ACC112 (cell line): ENCODE measurements at regions not wholly inside any gene's neighbourhood (a gene's known extent, or its start where the extent isn't known, plus 50 kb on each side); places are given as distances from the start of the nearest gene placed in this dataset.
A peak's percentile ranks its signal among the peaks of the same experiment; 100 is the strongest.

Experiments used
- H2AFZ ChIP-seq: fragments of 200-600 bp; sonication (generic); one replicate; pipeline ENCODE4 v1.6.0; 2017; ENCODE audit warnings: antibody characterized with exemption, low read length; ENCODE audit not compliant: unreplicated experiment
- H3K27ac ChIP-seq: fragments of 200-600 bp; sonication (generic); 2 replicates; pipeline ENCODE4 v1.5.1; 2014; ENCODE audit warnings: low read depth, mild to moderate bottlenecking, antibody characterized with exemption, low read length, moderate library complexity
- H3K27me3 ChIP-seq: fragments of 200-600 bp; sonication (generic); 2 replicates; pipeline ENCODE4 v1.6.1; 2014; ENCODE audit warnings: mild to moderate bottlenecking, antibody characterized with exemption, low read length, moderate library complexity, mixed read lengths; ENCODE audit not compliant: insufficient read depth
- H3K36me3 ChIP-seq: fragments of 200-600 bp; sonication (generic); 2 replicates; pipeline ENCODE4 v1.6.1; 2016; ENCODE audit warnings: mild to moderate bottlenecking, antibody characterized with exemption, low read length, moderate library complexity, mixed read lengths; ENCODE audit not compliant: insufficient read depth
- H3K4me1 ChIP-seq: fragments of 200-600 bp; sonication (generic); one replicate; pipeline ENCODE4 v1.6.1; 2016; ENCODE audit warnings: low read length, mixed read lengths; ENCODE audit not compliant: insufficient read depth, unreplicated experiment, control insufficient read depth
- H3K4me3 ChIP-seq: fragments of 200-600 bp; sonication (generic); 2 replicates; pipeline ENCODE4 v1.5.1; 2014; ENCODE audit warnings: mild to moderate bottlenecking, low read depth, low read length
- H3K79me2 ChIP-seq: fragments of 200-600 bp; sonication (generic); one replicate; pipeline ENCODE4 v1.6.0; 2016; ENCODE audit warnings: low read length; ENCODE audit not compliant: control insufficient read depth, unreplicated experiment, insufficient read depth

GRCh38 chr1:81208441-81208840, 592.3 kb upstream of the ADGRL2 start:
- H2AFZ ChIP-seq: no peak overlapping the region
- no peak overlapping the region for H3K4me3 ChIP-seq
- H3K27me3 ChIP-seq: no peaks in the 10 kb centered on the region
- no peak overlapping the region for H3K27ac ChIP-seq
- H3K36me3 ChIP-seq: no peaks in the 10 kb centered on the region
- H3K79me2 ChIP-seq: no peaks in the 10 kb centered on the region
- H3K4me1 ChIP-seq: no peaks in the 10 kb centered on the region

GRCh38 chr1:81205956-81206355, 594.8 kb upstream of the ADGRL2 start:
- Histone ChIP-seq H2AFZ (no peak overlapping the region), H3K27me3 (no peaks in the 10 kb centered on the region), H3K4me1 (no peaks in the 10 kb centered on the region), H3K36me3 (no peaks in the 10 kb centered on the region), H3K27ac (no peak overlapping the region), H3K4me3 (no peak overlapping the region), H3K79me2 (no peaks in the 10 kb centered on the region)

- Histone ChIP-seq H2AFZ (no peak overlapping the region), H3K79me2 (no peaks in the 10 kb centered on the region), H3K36me3 (no peaks in the 10 kb centered on the region), H3K27ac (no peak overlapping the region), H3K4me3 (no peak overlapping the region), H3K4me1 (no peaks in the 10 kb centered on the region), H3K27me3 (no peaks in the 10 kb centered on the region)
Measured at GRCh38 chr1:81201779-81202178, 599.0 kb upstream of the ADGRL2 start.

GRCh38 chr1:81197591-81197990, 603.1 kb upstream of the ADGRL2 start:
- Histone ChIP-seq H3K27ac (no peak overlapping the region), H3K4me3 (no peak overlapping the region), H3K79me2 (no peaks in the 10 kb centered on the region), H3K27me3 (no peaks in the 10 kb centered on the region), H3K4me1 (no peaks in the 10 kb centered on the region), H2AFZ (no peak overlapping the region), H3K36me3 (no peaks in the 10 kb centered on the region)

GRCh38 chr1:81192647-81193642, 607.8 kb upstream of the ADGRL2 start:
- no peaks in the 10 kb centered on the region for H3K27me3 ChIP-seq
- no peaks in the 10 kb centered on the region for H3K36me3 ChIP-seq
- H3K79me2 ChIP-seq: no peaks in the 10 kb centered on the region
- no peaks in the 10 kb centered on the region for H3K4me1 ChIP-seq
- no peak overlapping the region for H2AFZ ChIP-seq
- no peak overlapping the region for H3K27ac ChIP-seq
- H3K4me3 ChIP-seq: no peak overlapping the region

- no peaks in the 10 kb centered on the region for H3K79me2 ChIP-seq
Measured at GRCh38 chr1:81190003-81190402, 610.7 kb upstream of the ADGRL2 start.

GRCh38 chr1:81187635-81188034, 613.1 kb upstream of the ADGRL2 start:
- no peak overlapping the region for H3K27ac ChIP-seq
- no peak overlapping the region for H3K4me3 ChIP-seq
- H3K4me1 ChIP-seq: no peaks in the 10 kb centered on the region
- H3K36me3 ChIP-seq: no peaks in the 10 kb centered on the region
- no peak overlapping the region for H2AFZ ChIP-seq
- no peaks in the 10 kb centered on the region for H3K79me2 ChIP-seq
- H3K27me3 ChIP-seq: no peaks in the 10 kb centered on the region

More at GRCh38 chr1:81190003-81190402, 610.7 kb upstream of the ADGRL2 start:
- H3K27ac ChIP-seq: no peak overlapping the region
- H2AFZ ChIP-seq: no peak overlapping the region
- no peaks in the 10 kb centered on the region for H3K36me3 ChIP-seq
- H3K4me1 ChIP-seq: no peaks in the 10 kb centered on the region
- H3K27me3 ChIP-seq: no peaks in the 10 kb centered on the region
- H3K4me3 ChIP-seq: no peak overlapping the region

GRCh38 chr1:81186261-81186660, 614.5 kb upstream of the ADGRL2 start:
- Histone ChIP-seq H3K27me3 (no peaks in the 10 kb centered on the region), H3K4me1 (no peaks in the 10 kb centered on the region), H3K27ac (no peak overlapping the region), H2AFZ (no peak overlapping the region), H3K79me2 (no peaks in the 10 kb centered on the region), H3K4me3 (no peak overlapping the region), H3K36me3 (0 out of 2 replicates have a peak, but pooled peaks cover 2% of the 10 kb centered on the region)

GRCh38 chr1:81183553-81183952, 617.2 kb upstream of the ADGRL2 start:
- H3K79me2 ChIP-seq: no peaks in the 10 kb centered on the region
- no peaks in the 10 kb centered on the region for H3K27me3 ChIP-seq
- no peak overlapping the region for H3K27ac ChIP-seq
- H3K4me1 ChIP-seq: peaks cover 10% of the 10 kb centered on the region
- 0 out of 2 replicates have a peak, but pooled peaks cover 8% of the 10 kb centered on the region for H3K36me3 ChIP-seq
- no peak overlapping the region for H3K4me3 ChIP-seq
- H2AFZ ChIP-seq: no peak overlapping the region

GRCh38 chr1:81183051-81183450, 617.7 kb upstream of the ADGRL2 start:
- 0 out of 2 replicates have a peak, but pooled peaks cover 8% of the 10 kb centered on the region for H3K36me3 ChIP-seq
- no peak overlapping the region for H3K4me3 ChIP-seq
- H3K4me1 ChIP-seq: peaks cover 10% of the 10 kb centered on the region
- no peak overlapping the region for H2AFZ ChIP-seq
- no peaks in the 10 kb centered on the region for H3K27me3 ChIP-seq
- H3K27ac ChIP-seq: no peak overlapping the region
- no peaks in the 10 kb centered on the region for H3K79me2 ChIP-seq

- Histone ChIP-seq H3K27ac (peak overlapping the region; percentile 48), H3K27me3 (no peaks in the 10 kb centered on the region), H3K4me3 (no peak overlapping the region), H3K79me2 (no peaks in the 10 kb centered on the region), H3K4me1 (peaks cover 24% of the 10 kb centered on the region), H2AFZ (no peak overlapping the region), H3K36me3 (0 out of 2 replicates have a peak, but pooled peaks cover 8% of the 10 kb centered on the region)
Measured at GRCh38 chr1:81179242-81179641, 621.5 kb upstream of the ADGRL2 start.
